Ovary (tissue), 3 donors: ENCODE measurements at regions not wholly inside any gene's neighbourhood (a gene's known extent, or its start where the extent isn't known, plus 50 kb on each side); places are given as distances from the start of the nearest gene placed in this dataset.

ENCODE experiments used
- EP300 ChIP-seq: sonication (generic); formaldehyde crosslinking; IDR thresholded peaks from one replicate; pipeline ENCODE4 v1.6.1; 2017; ENCODE audit warnings: antibody characterized with exemption
- POLR2A ChIP-seq: fragments of 450-650 bp; IDR thresholded peaks from one replicate; pipeline ENCODE4 v1.6.1; 2017; ENCODE audit warnings: antibody characterized with exemption, mild to moderate bottlenecking, moderate library complexity
- TF ChIP-seq, protein P1 (sequence below), 3 donors: fragments of 450-650 bp in 2 of 3; fragments of 200-600 bp in 1 of 3; IDR thresholded peaks; one replicate each; pipeline versions ENCODE4 v1.5.1 to v1.8.0; 2016 to 2022; ENCODE audit warnings: antibody characterized with exemption in 3 of 3, mild to moderate bottlenecking in 1 of 3
- donor health status: DM: no; HTN: no; CAD: no.

GRCh38 chr6:119917186-119917585 lies 567.6 kb upstream of the MAN1A1 start:
- TF ChIP-seq POLR2A = no peak
- TF ChIP-seq, protein P1, sequence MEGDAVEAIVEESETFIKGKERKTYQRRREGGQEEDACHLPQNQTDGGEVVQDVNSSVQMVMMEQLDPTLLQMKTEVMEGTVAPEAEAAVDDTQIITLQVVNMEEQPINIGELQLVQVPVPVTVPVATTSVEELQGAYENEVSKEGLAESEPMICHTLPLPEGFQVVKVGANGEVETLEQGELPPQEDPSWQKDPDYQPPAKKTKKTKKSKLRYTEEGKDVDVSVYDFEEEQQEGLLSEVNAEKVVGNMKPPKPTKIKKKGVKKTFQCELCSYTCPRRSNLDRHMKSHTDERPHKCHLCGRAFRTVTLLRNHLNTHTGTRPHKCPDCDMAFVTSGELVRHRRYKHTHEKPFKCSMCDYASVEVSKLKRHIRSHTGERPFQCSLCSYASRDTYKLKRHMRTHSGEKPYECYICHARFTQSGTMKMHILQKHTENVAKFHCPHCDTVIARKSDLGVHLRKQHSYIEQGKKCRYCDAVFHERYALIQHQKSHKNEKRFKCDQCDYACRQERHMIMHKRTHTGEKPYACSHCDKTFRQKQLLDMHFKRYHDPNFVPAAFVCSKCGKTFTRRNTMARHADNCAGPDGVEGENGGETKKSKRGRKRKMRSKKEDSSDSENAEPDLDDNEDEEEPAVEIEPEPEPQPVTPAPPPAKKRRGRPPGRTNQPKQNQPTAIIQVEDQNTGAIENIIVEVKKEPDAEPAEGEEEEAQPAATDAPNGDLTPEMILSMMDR (IDR thresholded peaks at IDR 0.05) = no peak
- no peak for TF ChIP-seq EP300
